ENCODE measurements at regions not wholly inside any gene's neighbourhood (a gene's known extent, or its start where the extent isn't known, plus 50 kb on each side); places are given as distances from the start of the nearest gene placed in this dataset.
"Not testable (repeated sequence)": the region's sequence is repeated elsewhere in the genome, so short reads cannot be mapped to it uniquely, and the experiment has no call there.

GRCh38 chr2:15752552-15753232, 161.0 kb downstream of the DDX1 start:
- no peak for DNase-seq (ENCODE audit: low read depth)

GRCh38 chr2:15753233-15753798, 161.6 kb downstream of the DDX1 start:
- no peak for DNase-seq (ENCODE audit: low read depth)

- no peak for DNase-seq (ENCODE audit: low read depth)
Measured at GRCh38 chr2:15753811-15754702, 162.4 kb downstream of the DDX1 start.

GRCh38 chr2:15754703-15755099, 163.0 kb downstream of the DDX1 start:
- DNase-seq (ENCODE audit: low read depth) = no peak

- no peak for DNase-seq (ENCODE audit: low read depth)
Measured at GRCh38 chr2:15755528-15755927, 163.9 kb downstream of the DDX1 start.

GRCh38 chr2:15756011-15756550, 164.4 kb downstream of the DDX1 start:
- DNase-seq (ENCODE audit: low read depth) = no peak

- DNase-seq (ENCODE audit: low read depth) = no peak
Measured at GRCh38 chr2:15756882-15757819, 165.5 kb downstream of the DDX1 start.

GRCh38 chr2:15757820-15758586, 166.3 kb downstream of the DDX1 start:
- DNase-seq (ENCODE audit: low read depth) = no peak

- no peak for DNase-seq (ENCODE audit: low read depth)
Measured at GRCh38 chr2:15758848-15759247, 167.2 kb downstream of the DDX1 start.

- no peak for DNase-seq (ENCODE audit: low read depth)
Measured at GRCh38 chr2:15759385-15759784, 167.7 kb downstream of the DDX1 start.

GRCh38 chr2:15759791-15760190, 168.1 kb downstream of the DDX1 start:
- not testable (repeated sequence) for DNase-seq (ENCODE audit: low read depth)

- no peak for DNase-seq (ENCODE audit: low read depth)
Measured at GRCh38 chr2:15760232-15760910, 168.7 kb downstream of the DDX1 start.

GRCh38 chr2:15761056-15761455, 169.4 kb downstream of the DDX1 start:
- DNase-seq (ENCODE audit: low read depth) = no peak

GRCh38 chr2:15761910-15762309, 170.2 kb downstream of the DDX1 start:
- no peak for DNase-seq (ENCODE audit: low read depth)

- DNase-seq (ENCODE audit: low read depth) = no peak
Measured at GRCh38 chr2:15762449-15762848, 170.8 kb downstream of the DDX1 start.

GRCh38 chr2:15763106-15763821, 171.6 kb downstream of the DDX1 start:
- no peak for DNase-seq (ENCODE audit: low read depth)

GRCh38 chr2:15763822-15764682, 172.4 kb downstream of the DDX1 start:
- no peak for DNase-seq (ENCODE audit: low read depth)

- DNase-seq (ENCODE audit: low read depth) = no peak
Measured at GRCh38 chr2:15764683-15765011, 173.0 kb downstream of the DDX1 start.

- no peak for DNase-seq (ENCODE audit: low read depth)
Measured at GRCh38 chr2:15765211-15765610, 173.5 kb downstream of the DDX1 start.

Measured in GM04504 (cell line).